H1 (cell line): ENCODE measurements at regions not wholly inside any gene's neighbourhood (a gene's known extent, or its start where the extent isn't known, plus 50 kb on each side); places are given as distances from the start of the nearest gene placed in this dataset.

Source experiments
- CHD2 ChIP-seq: IDR thresholded peaks from 2 replicates; pipeline ENCODE4 v1.6.1; 2012; ENCODE audit warnings: low read length, improper control_type of control experiment
- KDM1A ChIP-seq: fragments of 200-600, 300-600 bp; sonication (generic); IDR thresholded peaks from 2 replicates; pipeline ENCODE4 v1.7.1; 2016; ENCODE audit warnings: mild to moderate bottlenecking, low read length, borderline replicate concordance
- POLR2A ChIP-seq, 2 experiments: IDR thresholded peaks; 1 replicate in 1 of 2; 2 replicates in 1 of 2; pipeline ENCODE4 v1.6.1; 2011; ENCODE audit warnings: low read depth in 2 of 2, low read length in 2 of 2, mild to moderate bottlenecking in 2 of 2; ENCODE audit errors: control extremely low read depth in 1 of 2
- YY1 ChIP-seq: IDR thresholded peaks from 2 replicates; pipeline ENCODE4 v1.6.1; 2011; ENCODE audit warnings: low read depth, mild to moderate bottlenecking, low read length
- TF ChIP-seq, protein P1 (sequence below): IDR thresholded peaks from 2 replicates; pipeline ENCODE4 v1.6.1; 2012; ENCODE audit warnings: inconsistent platforms
- TF ChIP-seq, protein P2 (sequence below): IDR thresholded peaks from 2 replicates; pipeline ENCODE4 v1.6.1; 2011; ENCODE audit warnings: low read length, improper control_type of control experiment

DNA sequence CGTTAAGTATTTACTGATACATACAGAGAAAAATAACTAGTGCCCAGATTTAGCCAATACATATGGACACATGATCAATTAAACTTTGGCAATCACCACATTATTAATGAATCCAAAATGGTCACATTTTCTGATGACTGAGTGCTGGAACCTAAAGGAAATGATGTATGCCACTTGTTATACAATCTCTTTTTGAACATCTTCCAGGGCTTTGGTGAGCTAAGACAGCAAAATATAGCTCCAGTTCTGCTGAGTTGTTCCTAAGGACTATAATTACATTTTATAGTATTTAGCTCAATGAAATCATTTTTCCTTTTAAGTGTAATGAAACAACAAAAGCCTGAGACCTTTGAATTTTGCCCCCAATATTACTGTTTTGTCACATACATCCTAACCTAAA is 329.1 kb upstream of the ATP2B1 start:
- TF ChIP-seq KDM1A: no peak
- TF ChIP-seq, protein P1, sequence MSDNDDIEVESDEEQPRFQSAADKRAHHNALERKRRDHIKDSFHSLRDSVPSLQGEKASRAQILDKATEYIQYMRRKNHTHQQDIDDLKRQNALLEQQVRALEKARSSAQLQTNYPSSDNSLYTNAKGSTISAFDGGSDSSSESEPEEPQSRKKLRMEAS: no peak
- TF ChIP-seq YY1: no peak
- no peak for TF ChIP-seq CHD2
- TF ChIP-seq, protein P2, sequence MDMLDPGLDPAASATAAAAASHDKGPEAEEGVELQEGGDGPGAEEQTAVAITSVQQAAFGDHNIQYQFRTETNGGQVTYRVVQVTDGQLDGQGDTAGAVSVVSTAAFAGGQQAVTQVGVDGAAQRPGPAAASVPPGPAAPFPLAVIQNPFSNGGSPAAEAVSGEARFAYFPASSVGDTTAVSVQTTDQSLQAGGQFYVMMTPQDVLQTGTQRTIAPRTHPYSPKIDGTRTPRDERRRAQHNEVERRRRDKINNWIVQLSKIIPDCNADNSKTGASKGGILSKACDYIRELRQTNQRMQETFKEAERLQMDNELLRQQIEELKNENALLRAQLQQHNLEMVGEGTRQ: no peak
- TF ChIP-seq POLR2A (IDR thresholded peaks at IDR 0.05; ENCODE audit: control extremely low read depth in 1 of 2, low read depth in 2 of 2, low read length in 2 of 2): no peak
